HG03378 (cell line): ENCODE measurements at regions not wholly inside any gene's neighbourhood (a gene's known extent, or its start where the extent isn't known, plus 50 kb on each side); places are given as distances from the start of the nearest gene placed in this dataset.

Experiments used
- ATAC-seq: cut with Tn5 transposase; IDR thresholded peaks from one replicate; pipeline ENCODE4 v1.9.1; 2021; ENCODE audit warnings: mild to moderate bottlenecking, moderate library complexity; ENCODE audit not compliant: unreplicated experiment

DNA sequence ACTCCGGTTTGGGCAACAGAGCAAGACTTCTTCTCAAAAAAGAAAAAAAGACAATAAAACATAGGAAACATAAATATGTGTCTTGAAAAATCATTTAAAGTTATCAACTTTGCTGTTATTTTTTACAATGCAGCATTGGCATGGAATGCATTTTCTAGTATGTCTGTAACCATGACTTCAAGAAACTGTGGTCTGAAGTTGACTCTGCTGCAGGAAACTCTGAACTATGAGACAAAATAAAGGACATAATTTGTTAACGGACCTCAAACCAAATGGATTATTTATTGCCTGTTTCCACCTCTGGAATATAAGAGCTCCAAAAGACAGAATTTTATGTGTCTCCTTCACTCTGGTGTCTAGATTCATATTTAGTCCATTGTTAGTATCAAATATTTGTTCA lies 79.1 kb downstream of the TRIB2 start:
- no peak for ATAC-seq

DNA sequence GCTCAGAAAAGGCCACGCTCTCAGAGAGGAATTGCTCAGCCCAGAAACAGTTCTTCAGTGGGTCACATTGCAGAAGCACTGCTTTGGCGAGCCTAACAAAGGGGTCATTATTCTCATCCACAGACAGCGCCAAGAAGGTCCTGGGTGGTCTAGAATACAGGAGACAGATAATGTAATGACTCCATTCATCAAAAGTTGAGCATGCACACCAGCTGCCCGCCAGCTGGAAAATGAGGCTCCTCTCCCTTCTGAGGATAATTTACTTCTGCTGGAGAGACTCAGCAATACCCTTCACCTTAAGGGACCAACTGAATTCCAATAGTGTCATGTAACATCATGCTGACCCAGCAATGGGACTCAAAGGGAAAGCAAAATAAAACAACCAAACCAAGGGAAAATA lies 79.9 kb downstream of the TRIB2 start:
- no peak for ATAC-seq

DNA sequence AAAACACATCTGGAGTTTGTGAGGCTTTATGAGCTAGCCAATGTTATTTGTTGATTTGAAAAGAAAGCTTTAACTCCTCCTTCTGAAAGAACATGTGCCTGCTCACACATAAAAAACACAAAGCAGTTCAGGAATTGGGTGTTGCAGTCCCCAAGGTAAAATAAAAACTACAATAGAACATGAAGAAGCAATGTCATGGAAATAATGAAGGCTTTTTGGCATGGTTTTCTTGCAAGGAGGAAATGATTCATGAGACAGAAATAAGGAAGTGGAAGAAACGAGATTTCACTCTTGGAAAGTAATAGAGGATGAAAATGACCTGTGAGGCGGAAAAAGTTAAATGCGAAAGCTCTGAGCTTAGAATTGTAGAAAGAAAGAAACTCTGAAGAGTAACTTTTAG lies 81.1 kb downstream of the TRIB2 start:
- ATAC-seq, result no peak

DNA sequence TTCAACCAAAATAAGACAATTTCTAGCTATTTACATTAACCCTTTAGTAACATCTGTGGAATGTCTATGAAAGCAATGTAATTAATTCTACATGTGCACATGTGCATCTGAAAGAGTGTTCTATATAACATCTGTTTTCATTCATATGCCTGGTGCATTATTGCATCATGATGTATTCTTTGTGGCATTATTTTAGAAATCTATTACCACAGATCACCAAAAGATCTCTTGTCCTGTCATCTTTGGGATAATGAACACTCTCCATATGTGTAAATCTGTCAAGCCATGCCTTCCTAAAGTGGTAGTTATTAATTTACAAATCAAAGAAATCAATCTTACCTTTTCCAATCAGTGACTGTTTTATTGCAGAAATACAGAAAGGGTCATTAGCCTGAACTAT lies 86.9 kb downstream of the TRIB2 start:
- no peak for ATAC-seq

GRCh38 chr2:12804091-12804856 lies 87.5 kb downstream of the TRIB2 start:
- ATAC-seq, result no peak

DNA sequence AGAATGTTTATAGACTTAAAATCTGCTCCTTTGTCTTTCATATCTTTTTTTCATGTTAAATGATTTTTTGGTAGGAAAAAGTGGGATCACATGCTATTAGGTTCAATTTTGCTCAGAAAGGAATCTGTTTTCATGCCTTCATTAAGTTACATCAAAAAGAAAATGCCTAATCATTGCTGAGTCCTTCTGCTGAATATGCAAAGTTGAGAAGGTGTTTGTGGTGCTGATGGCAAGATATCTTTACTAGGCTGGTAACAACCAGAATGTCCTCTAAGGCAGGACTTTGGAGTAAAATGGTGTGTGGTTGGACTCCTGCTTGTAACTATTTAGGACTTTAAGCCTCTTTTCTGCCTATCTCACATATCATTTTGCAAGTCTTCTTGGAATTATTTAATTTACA lies 88.3 kb downstream of the TRIB2 start:
- ATAC-seq, result no peak

- ATAC-seq, result no peak
Observed at GRCh38 chr2:12806549-12807242, 90.0 kb downstream of the TRIB2 start.

DNA sequence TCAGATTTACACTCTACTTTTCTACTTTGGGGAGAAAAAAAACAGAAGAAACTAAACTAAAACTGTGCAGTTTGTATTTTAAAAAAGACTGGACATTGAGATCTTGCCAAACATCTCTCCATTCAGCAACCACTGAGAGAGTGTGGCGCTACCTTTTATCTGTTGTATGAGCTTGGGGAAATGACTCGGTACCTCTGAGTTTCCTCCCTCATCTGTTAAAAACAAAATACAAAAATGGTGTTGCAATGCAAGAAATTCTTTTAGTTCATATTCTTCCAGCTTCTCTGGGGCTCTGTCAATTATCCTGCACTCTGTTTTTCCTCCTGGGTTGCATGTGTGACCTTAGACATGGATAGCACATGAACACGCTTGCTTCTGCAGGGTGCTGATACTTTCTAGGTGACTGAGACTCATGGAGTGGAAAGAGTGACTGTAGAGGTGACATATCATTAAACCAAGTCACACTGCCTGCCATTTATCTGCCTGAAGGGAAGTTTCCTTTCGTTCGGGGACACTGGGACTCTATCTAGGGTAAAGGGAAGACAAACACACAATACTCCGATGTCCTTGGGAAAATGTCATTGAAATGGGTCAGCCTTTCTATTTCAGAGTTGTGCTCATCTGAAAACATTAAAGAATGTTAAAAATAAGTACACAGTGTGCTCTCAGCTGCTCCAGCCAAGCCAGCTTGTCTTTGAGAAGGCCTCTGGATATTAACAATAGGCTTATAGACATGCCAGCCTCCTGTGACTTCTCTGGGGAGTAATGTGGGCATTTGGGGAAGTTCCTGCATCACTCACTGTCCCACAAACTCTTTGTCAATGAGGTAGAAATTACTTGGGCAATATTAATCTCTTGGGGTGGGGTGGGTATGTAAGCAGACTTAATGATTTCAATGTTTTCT lies 91.4 kb downstream of the TRIB2 start:
- ATAC-seq, result no peak

GRCh38 chr2:12809526-12809925 lies 92.8 kb downstream of the TRIB2 start:
- no peak for ATAC-seq

DNA sequence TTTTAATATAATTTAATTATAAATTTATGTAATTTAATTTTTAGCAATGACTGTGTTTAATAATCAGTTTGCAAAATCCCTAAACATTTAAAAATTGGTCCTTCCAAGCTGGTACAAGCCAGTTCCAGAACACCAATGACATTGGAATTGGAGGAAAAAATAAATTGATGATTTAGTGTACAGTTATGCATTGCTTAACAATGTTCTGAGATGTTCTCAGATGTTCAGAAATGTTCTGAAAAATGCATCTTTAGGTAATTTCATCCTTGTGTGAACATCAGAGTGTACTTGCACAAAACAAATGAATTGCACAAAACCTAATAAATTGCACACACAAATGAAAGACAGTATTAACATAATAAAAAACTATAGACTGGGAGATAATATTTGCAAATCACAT lies 95.2 kb downstream of the TRIB2 start:
- no peak for ATAC-seq

DNA sequence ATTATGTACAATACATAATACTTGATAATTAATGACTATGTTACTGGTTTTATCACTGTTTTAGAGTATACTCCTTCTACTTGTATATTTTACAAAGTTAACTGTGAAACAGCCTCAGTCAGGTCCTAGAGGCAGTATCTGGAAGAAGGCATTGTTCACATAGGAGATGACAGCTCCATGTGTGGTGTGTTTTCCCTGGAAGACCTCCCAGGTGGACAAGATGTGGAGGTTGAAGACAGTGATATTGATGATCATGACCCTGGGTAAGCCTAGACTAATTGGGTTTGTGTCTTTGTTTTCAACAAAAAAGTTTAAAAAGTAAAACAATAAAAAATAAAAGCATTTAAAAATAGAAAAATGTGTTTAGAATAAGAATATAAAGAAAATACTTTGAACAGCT lies 96.4 kb downstream of the TRIB2 start:
- no peak for ATAC-seq

DNA sequence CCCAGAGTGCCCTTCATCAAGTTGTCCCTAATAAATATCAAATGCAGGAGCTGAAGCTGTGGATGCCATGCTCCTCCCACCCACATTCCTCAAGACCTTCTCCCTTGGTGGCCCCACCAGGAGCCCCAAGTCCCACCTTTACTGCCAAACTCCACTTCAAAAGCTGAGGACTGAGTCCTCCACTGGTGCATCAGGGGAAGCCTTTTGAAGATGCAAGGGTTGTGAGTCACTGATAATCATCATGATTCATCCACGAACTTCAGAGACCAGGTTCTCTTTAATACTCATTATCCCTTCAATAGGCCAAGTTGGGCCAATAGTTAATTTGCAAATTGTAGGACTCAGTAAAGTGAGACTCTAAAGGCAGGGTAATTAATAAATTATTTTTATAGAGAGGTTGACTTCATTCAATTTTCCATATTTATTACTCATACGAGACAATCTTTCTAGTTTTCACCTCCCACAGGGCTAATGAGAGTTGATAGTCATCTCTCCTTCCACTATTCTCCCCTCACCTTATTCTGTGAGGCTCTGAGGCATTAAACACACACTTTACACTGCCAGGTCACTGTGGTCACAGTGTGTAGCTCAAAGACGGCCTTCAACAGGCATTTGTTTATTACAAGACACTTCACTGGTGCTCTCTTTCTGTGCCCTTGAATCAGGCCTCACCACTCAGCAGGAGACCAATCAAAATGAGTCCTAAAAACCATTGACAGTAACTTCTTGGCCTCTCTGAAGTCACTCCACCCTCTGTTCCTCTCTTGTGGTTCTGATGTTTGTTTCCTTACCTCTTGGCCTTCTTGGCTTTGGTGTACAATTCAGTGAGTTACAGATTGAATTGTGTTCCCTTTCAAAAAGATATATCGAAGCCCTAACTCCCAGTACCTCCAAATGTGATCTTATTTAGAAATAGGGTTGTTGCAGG lies 99.9 kb downstream of the TRIB2 start:
- no peak for ATAC-seq

DNA sequence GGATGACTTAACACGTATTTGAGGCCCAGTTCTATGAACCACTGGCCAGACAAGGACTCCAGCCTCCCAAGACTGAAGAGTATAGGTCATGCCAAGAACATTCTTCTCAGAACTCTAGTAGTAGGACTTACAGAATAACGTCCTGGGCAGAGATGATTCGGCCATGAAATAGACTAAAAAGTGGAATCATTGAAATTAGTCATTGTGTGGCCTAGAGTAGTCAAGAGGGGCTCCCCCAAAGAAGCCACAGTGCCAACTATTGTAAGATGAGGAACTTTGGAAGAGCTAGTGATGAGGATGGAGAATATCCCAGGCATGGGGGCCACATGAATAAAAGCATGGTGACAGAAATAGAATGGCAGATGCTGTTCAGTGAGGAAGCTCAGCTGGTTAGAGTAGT lies 101.1 kb downstream of the TRIB2 start:
- no peak for ATAC-seq

- no peak for ATAC-seq
Observed at GRCh38 chr2:12818416-12819102, 101.8 kb downstream of the TRIB2 start.

DNA sequence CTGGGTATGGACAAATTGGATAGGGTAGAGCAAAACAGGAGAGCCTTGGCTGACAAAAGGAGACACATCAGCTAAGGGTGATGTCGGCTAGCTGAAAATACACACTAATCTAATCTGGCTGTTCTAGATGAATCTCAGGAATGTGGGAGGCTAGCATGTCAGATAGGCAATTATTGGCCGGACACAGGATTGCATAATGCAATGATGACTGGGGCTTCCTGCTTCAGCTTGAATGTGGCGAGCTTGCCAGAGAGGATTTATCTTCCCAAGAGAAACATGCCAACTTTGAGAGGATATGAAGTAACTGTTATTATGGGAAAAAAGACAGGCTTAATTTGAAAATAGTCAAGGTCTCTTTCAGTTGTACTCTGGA lies 102.4 kb downstream of the TRIB2 start:
- no peak for ATAC-seq

DNA sequence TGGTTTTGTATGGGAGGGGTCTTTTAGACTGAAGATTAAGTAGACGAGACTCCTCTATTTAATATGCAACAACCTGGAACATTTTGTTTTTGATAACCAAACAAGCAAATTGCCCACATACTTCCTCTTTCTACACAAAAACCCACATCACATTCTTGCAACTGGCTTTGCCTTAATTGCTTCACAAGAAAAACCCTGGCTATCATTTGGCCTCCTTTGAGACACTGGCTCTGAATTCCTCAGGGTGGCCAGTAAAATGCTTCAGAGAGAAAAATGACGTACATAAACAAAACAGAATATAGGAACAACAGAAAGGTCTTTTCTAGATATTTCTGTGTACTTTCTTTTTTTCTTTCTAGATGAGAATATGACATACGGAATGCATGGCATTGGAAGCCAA lies 103.0 kb downstream of the TRIB2 start:
- ATAC-seq, result no peak

GRCh38 chr2:12821656-12822055 lies 104.9 kb downstream of the TRIB2 start:
- no peak for ATAC-seq

GRCh38 chr2:12824351-12824777 lies 107.6 kb downstream of the TRIB2 start:
- ATAC-seq, result no peak

- ATAC-seq, result no peak
Observed at GRCh38 chr2:12824778-12825379, 108.1 kb downstream of the TRIB2 start.

- ATAC-seq, result no peak
Observed at GRCh38 chr2:12826781-12827180, 110.0 kb downstream of the TRIB2 start.
